ENCODE measurements at regions not wholly inside any gene's neighbourhood (a gene's known extent, or its start where the extent isn't known, plus 50 kb on each side); places are given as distances from the start of the nearest gene placed in this dataset.

GRCh38 chr16:6020162-6020985, 922.8 kb upstream of the EEF2KMT start:
- Histone ChIP-seq H3K4me3 (no peak overlapping the region), H3K4me1 (ENCODE audit: control insufficient read depth in 5 of 5, insufficient read depth in 5 of 5, low read length in 5 of 5) (peaks cover 0 to 4% (median 0%) of the 10 kb centered on the region in 5 donors), H3K9me3 (ENCODE audit: control insufficient read depth in 4 of 4, insufficient read depth in 3 of 4, low read length in 3 of 4) (peaks cover 0 to 3% (median 0%) of the 10 kb centered on the region in 4 donors), H3K9ac (ENCODE audit: insufficient read depth in 1 of 2, low read length in 2 of 2) (no peak overlapping the region), H3K27me3 (ENCODE audit: control insufficient read depth in 3 of 3, insufficient read depth in 3 of 3, low read length in 2 of 3) (peaks cover 20 to 43% (median 21%) of the 10 kb centered on the region in 3 donors), H3K27ac (ENCODE audit: low read depth in 1 of 2, low read length in 1 of 2) (no peak overlapping the region), H3K36me3 (ENCODE audit: control insufficient read depth in 4 of 4, insufficient read depth in 4 of 4, low read length in 4 of 4) (no peaks in the 10 kb centered on the region)
- ATAC-seq (ENCODE audit: insufficient read depth, low FRiP score) = no peak
- DNase-seq = no peak
- no peak for TF ChIP-seq CTCF (IDR thresholded peaks at IDR 0.05; ENCODE audit: control extremely low read depth, extremely low read depth)
- WGBS, 2 donors = 8 to 9% methylated on average over 40 to 41 of the region's 41 CpGs

- Histone ChIP-seq H3K27ac (ENCODE audit: low read depth in 1 of 2, low read length in 1 of 2) (no peak overlapping the region), H3K4me3 (no peak overlapping the region), H3K36me3 (ENCODE audit: control insufficient read depth in 4 of 4, insufficient read depth in 4 of 4, low read length in 4 of 4) (no peaks in the 10 kb centered on the region), H3K9ac (ENCODE audit: insufficient read depth in 1 of 2, low read length in 2 of 2) (no peak overlapping the region), H3K4me1 (ENCODE audit: control insufficient read depth in 5 of 5, insufficient read depth in 5 of 5, low read length in 5 of 5) (peaks cover 0 to 4% (median 0%) of the 10 kb centered on the region in 5 donors), H3K27me3 (ENCODE audit: control insufficient read depth in 3 of 3, insufficient read depth in 3 of 3, low read length in 2 of 3) (peaks cover 20 to 42% (median 21%) of the 10 kb centered on the region in 3 donors), H3K9me3 (ENCODE audit: control insufficient read depth in 4 of 4, insufficient read depth in 3 of 4, low read length in 3 of 4) (peaks cover 0 to 3% (median 0%) of the 10 kb centered on the region in 4 donors)
- no peak for TF ChIP-seq CTCF (IDR thresholded peaks at IDR 0.05; ENCODE audit: control extremely low read depth, extremely low read depth)
- ATAC-seq (ENCODE audit: insufficient read depth, low FRiP score) (no peak), DNase-seq (no peak)
- WGBS, 2 donors = 4% methylated on average over 46 to 50 of the region's 50 CpGs
These were observed 921.9 kb upstream of the EEF2KMT start for GRCh38 chr16:6019490-6019991.

- ATAC-seq (ENCODE audit: insufficient read depth, low FRiP score) (no peak), DNase-seq (peak; percentile 5 to 46 (median 22))
- Histone ChIP-seq H3K36me3 (ENCODE audit: control insufficient read depth in 4 of 4, insufficient read depth in 4 of 4, low read length in 4 of 4) (no peaks in the 10 kb centered on the region), H3K27ac (ENCODE audit: low read depth in 1 of 2, low read length in 1 of 2) (no peak overlapping the region), H3K4me3 (no peak overlapping the region), H3K9me3 (ENCODE audit: control insufficient read depth in 4 of 4, insufficient read depth in 3 of 4, low read length in 3 of 4) (peaks cover 0 to 3% (median 0%) of the 10 kb centered on the region in 4 donors), H3K27me3 (ENCODE audit: control insufficient read depth in 3 of 3, insufficient read depth in 3 of 3, low read length in 2 of 3) (peaks cover 20 to 42% (median 21%) of the 10 kb centered on the region in 3 donors), H3K9ac (ENCODE audit: insufficient read depth in 1 of 2, low read length in 2 of 2) (no peak overlapping the region), H3K4me1 (ENCODE audit: control insufficient read depth in 5 of 5, insufficient read depth in 5 of 5, low read length in 5 of 5) (peaks cover 0 to 4% (median 0%) of the 10 kb centered on the region in 5 donors)
- 1 to 3% methylated on average over 42 to 59 of the region's 59 CpGs for WGBS, 2 donors
- TF ChIP-seq CTCF (IDR thresholded peaks at IDR 0.05; ENCODE audit: control extremely low read depth, extremely low read depth) = no peak
These were observed 921.4 kb upstream of the EEF2KMT start for GRCh38 chr16:6018848-6019489.

All from lung (tissue), 11 donors.